Kidney epithelial cell (primary cell): ENCODE measurements at regions not wholly inside any gene's neighbourhood (a gene's known extent, or its start where the extent isn't known, plus 50 kb on each side); places are given as distances from the start of the nearest gene placed in this dataset.

Source experiments
- DNase-seq: peaks from one replicate; pipeline ENCODE4 v3.0.0-alpha.2; 2010; ENCODE audit warnings: low read depth
- H3K27me3 ChIP-seq: 2 replicates; pipeline ENCODE4 v1.6.0; 2011; ENCODE audit warnings: low read length; ENCODE audit not compliant: control insufficient read depth, insufficient read depth
- H3K36me3 ChIP-seq: 2 replicates; pipeline ENCODE4 v1.5.1; 2011; ENCODE audit warnings: low read length; ENCODE audit not compliant: control insufficient read depth, insufficient read depth
- H3K4me3 ChIP-seq: 2 replicates; pipeline ENCODE4 v1.5.1; 2011; ENCODE audit warnings: low read depth, mild to moderate bottlenecking, control low read depth, low read length
- CTCF ChIP-seq: IDR thresholded peaks from 2 replicates; pipeline ENCODE4 v1.5.1; 2011; ENCODE audit warnings: mild to moderate bottlenecking, moderate library complexity, low read length, control low read depth, inconsistent platforms; ENCODE audit not compliant: insufficient read depth, poor library complexity, severe bottlenecking

DNA sequence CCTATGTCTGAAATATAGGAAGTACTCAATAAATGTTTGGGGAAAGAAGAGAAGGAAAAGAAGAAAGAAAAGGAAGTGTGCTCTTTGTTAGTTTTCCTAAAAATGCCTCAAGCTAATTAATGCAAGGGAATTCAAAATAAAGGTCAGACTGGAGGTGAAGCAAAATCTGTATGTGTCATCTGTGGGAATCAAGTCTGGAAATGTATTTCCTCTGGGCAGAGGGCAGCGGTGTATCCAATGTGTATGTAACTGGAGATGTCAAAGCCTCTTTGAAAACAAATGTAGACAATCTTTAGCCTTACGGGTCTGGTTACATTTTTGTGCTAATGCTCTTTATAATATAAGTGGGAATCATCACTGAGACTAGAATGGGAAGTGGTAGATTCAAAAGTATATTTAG lies 471.4 kb downstream of the MAN2A1 start:
- no peak for DNase-seq
- Histone ChIP-seq H3K36me3 (no peaks in the 10 kb centered on the region), H3K27me3 (no peaks in the 10 kb centered on the region), H3K4me3 (no peak overlapping the region)
- no peak for TF ChIP-seq CTCF

GRCh38 chr5:110165366-110165765 lies 475.6 kb downstream of the MAN2A1 start:
- TF ChIP-seq CTCF: no peak
- Histone ChIP-seq H3K36me3 (no peaks in the 10 kb centered on the region), H3K27me3 (no peaks in the 10 kb centered on the region), H3K4me3 (no peak overlapping the region)
- no peak for DNase-seq

DNA sequence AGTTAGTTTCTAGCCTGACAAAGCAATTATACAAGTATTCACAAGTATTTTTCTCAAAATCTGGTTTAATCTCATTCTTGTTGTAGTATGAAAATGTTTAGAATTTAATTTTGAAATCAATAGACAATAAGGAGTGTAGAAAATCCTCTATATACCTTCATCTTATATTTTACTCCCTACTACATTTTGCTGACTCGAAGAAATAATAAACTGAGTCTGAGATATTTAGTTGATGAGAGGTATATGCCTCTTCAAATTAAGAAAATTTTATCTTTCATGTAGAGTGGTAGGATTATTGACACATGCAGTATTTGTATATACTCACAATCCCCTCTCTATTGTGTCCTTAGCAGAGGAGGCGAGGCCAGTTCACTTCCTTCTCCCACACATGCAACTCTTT lies 477.7 kb downstream of the MAN2A1 start:
- no peak for DNase-seq
- Histone ChIP-seq H3K4me3 (no peak overlapping the region), H3K27me3 (no peaks in the 10 kb centered on the region), H3K36me3 (no peaks in the 10 kb centered on the region)
- TF ChIP-seq CTCF: no peak

DNA sequence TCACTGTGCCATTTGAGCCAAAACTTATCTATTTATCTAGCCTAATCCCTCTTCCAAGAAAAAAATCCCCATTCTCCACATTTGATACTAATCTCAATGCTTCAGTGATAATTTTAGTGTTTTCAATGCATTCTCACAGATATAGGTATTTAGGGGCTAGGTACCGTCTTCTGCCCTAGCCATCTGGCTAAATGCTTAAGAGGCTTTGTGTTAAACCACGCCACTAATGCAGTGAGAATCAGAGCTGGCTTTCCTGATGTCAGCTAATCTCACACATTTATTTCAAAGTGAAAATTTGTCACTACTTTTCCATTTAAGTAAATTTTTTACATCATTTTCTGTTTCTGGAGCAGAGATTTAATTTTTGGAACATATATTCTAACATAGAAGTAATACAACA lies 479.7 kb downstream of the MAN2A1 start:
- Histone ChIP-seq H3K36me3 (no peaks in the 10 kb centered on the region), H3K27me3 (no peaks in the 10 kb centered on the region), H3K4me3 (no peak overlapping the region)
- no peak for TF ChIP-seq CTCF
- no peak for DNase-seq

GRCh38 chr5:110177729-110178128 lies 488.0 kb downstream of the MAN2A1 start:
- no peak for DNase-seq
- H3K27me3 ChIP-seq: no peaks in the 10 kb centered on the region
- H3K4me3 ChIP-seq: no peak overlapping the region
- no peak for TF ChIP-seq CTCF
- no peaks in the 10 kb centered on the region for H3K36me3 ChIP-seq

DNA sequence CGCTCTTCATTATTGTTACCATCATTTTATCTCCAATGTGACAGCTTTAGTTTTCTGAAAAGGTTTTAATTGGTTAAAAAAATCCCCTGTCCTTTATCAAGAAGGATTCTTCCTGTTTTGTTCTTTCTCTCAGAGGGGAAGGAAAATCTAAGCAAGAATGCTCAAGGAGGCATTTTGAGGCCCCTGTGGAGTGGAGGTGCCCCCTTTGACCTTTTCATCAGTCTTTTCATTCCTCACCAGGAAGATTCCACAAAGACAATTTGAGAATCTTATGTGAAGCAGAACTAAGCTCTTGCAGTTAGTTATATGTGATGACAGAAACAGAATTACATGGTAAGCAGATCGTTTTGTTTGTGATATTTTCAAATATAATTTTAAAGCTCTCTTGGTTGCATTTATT lies 489.6 kb downstream of the MAN2A1 start:
- DNase-seq: no peak
- Histone ChIP-seq H3K27me3 (no peaks in the 10 kb centered on the region), H3K36me3 (no peaks in the 10 kb centered on the region), H3K4me3 (no peak overlapping the region)
- no peak for TF ChIP-seq CTCF
